NCI-H1436 treated with DMSO at 0.1 percent for 48 hours (cell line): ENCODE measurements at regions not wholly inside any gene's neighbourhood (a gene's known extent, or its start where the extent isn't known, plus 50 kb on each side); places are given as distances from the start of the nearest gene placed in this dataset.

Experiments used
- DNase-seq: peaks from one replicate; lab custom pipeline; 2025; lab: John Stamatoyannopoulos, UW

DNA sequence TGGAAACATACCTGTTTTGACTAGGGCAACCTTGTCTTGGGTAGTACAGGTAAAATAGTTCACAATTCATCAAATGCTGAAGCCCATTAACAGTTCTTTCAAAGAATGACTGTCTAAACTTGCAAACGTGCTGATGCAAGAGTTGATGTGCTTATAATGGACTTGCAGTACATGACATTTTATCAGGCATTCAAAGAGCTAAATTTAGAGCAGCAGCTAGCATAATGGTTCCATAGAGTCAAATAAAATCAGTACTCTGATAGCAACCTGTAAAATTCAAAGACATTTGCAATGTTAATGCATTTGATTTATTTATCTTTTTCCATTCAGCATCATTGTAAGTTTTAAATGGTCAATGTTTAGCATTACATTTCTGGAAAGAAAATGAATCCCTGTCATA is 979.7 kb upstream of the SLC10A2 start:
- DNase-seq, result no peak

DNA sequence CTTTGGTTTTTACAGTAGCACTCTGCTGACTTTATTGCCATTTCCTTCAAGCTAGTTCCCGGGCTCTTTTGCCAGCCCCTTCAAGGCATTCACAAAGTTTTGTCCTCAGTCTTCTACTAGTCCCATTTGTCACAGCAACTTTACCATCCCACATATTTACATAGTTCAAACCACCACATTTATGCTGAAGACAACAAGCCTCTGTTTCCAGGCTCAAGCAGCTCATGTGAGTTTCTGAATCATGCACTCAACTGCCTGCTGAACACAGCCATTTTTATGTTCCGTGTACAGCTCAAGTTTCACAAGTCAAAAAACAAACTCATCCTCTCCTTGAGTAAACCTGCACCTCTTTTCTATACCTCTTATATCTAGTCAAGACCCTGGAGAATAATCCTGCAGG is 977.0 kb upstream of the SLC10A2 start:
- DNase-seq, result no peak

DNA sequence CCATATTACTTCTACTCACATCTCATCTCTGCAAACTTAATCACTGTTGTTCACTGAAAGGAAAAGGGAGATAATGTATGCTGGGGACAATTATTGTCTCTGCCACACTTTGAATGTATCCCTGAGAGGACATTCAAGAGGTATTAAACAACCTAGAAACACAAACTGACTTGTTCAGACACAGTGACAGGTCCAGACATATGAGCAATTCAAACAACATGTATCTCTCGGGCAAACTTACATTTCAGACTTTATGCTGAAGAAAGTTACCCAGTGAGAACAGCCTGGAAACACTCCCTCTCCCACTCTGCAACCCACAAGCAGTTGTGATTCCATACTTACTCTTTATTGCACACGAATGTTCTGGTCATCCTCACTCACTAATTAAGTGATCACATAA is 968.7 kb upstream of the SLC10A2 start:
- no peak for DNase-seq

DNA sequence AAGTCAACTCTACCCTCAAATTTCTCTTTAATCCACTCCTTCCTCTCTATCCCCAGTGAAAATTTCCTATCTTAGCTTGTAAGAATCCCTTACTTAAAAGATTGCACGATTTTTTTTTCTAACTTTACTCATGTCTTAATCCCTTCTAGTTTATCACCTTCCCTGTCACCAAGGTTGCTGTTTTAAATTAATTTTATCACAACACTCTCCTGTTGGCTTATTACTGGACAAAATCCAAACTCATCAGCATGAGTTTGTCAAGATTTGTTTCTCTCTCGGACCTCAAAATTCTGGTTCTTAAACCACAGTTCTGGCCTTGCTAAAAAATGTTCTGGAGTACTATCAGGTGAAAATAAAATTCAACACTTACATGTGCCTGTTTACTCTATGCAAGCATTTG is 959.1 kb upstream of the SLC10A2 start:
- no peak for DNase-seq

DNA sequence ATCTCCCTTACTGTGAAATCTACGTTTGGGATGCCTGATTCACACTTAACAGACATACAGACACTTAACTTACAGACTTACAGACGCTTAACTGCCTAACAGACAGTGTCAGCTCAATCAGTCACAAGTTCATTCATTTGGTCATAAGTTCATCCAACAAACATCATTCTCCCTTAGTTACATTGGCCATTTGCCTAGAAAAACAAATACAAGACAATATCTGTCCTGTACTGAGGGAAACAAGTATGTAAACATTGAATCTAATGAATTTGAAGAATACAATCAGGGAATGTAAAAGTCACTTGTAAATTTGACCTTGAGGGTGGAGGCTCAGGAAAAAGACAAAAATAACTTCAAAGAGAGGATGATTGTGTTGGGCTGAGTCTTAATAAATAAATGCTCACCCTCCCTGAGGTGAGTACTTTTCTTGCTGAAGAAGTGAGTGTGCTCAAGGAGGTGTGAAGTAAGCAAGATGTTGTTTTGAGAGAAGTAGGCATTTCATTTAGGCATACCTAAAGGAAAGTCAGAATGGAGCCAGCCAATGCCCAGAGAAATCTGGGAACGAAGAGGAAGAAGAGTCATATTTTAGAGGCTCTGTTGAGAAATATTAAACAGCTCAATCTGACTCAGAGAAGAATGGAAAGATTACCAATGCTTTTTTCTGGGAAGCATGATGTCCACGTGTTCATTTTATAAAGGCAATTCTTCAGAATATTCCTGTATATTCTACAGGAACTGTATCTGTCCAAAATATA is 958.4 kb upstream of the SLC10A2 start:
- DNase-seq, result no peak

DNA sequence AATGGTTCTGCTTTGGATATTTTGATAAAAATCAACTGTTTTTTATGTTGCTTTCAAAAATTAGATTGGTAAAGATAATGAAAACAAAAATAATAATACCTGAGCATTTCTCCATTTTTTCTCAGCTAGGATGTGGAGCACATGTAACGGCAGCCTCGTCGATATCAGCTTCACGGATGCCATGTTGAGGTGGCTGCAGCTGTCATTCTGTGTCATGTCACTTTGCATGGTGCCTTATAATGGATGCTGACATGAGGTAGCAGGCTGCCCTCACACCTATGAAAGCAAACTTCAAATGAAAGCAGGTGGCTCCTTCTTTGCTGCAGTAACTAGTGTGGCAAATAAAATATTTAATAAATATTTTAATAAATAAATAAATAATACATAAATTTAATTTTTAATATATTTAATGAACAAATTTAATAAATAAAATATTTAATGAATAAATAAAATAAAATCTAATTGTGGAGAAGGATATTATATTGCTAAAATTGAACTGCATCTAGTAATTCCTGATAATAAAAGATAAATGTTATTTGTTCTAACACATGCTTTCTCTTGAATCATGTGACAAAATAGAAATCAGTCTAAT is 955.7 kb upstream of the SLC10A2 start:
- no peak for DNase-seq

DNA sequence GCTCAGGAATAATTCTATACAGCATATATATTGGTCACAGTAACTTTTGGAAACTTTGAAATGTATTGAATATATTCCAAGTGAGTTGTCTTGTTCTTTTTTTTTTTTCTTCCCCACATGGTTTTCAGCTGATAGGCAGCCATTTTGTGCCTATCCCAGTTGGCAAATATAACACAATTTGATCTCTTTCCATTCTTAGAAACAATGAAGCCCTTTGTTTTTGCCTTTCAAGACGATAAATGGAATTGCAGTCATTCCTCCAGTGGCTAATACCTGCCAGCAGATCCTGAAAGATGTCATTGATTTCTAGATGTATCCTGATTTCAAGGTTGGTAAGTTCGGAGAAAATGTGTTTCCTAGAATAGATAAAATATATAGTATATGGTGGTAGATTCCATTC is 951.1 kb upstream of the SLC10A2 start:
- DNase-seq, result no peak

DNA sequence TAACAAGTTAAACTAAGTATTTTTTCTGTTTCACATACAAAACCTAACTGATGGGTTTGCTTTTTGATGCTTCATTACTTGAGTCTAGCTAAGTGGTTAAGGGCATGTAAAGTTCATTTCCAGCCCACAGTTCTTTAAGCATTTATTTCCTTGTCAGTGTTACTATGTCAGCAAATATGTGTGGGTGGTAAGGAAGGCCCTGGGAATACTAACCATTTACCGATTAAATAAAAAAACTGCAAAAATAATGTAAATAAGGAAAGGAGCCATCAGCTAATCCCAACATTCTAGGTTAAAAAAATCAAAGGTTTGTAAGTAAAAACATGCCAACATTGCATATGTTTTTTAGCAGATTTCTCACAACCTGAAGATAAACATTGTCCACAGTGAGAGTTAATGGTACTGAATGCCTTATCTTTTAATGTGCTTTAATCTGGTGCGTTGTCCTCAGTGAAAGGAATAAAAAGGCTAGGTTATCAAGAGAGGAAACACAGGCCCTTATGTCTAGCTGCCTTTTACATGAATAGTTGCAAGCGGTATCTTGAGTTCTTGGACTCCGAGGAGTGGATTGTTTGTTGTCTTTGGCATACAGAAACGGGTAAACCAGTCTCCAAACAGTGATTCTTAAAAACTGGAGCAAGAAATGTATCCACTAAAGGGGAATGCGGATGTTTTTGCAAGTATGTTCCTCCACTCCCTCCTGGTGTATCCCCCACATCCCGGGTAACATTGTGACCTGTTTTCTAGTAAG is 949.6 kb upstream of the SLC10A2 start:
- DNase-seq, result no peak

DNA sequence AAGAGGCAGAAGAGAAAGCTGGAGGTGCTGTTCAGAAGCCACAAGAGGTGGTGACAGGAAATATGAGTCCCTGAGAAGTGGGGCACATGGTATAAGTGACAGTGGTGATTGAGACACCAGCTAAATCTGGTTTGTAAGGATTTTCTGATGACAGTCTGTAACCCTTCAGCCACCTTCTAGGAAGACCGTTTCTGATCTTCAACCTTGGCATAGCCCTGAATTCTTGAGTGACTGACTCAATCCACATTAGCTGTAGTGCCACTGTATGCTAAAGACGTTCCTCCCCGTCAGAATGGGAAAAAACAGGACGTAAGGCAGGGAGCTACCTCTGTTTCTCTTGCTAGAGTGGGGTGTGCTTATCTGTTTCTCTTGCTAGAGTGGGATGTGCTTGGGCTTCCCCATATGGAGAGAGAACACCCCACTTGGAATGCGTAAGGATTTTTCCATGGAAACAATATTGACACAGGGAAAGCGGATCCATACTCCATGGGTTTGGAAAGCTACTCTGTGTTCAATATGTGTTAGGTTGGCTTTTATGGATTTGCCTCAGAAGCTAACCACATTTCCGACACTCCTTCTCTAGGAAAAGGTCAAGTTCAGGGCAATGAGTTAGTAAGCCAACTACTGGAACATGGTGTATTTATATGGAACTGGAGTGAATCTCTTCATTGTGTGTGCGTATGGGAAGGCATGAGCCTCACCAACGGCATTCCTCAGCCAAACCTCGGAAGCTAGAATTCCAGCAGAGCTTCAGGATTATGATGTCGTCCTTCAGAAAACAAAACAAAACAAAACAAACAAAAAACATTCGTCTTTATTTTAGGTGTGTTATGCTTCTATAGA is 948.8 kb upstream of the SLC10A2 start:
- DNase-seq, result no peak

DNA sequence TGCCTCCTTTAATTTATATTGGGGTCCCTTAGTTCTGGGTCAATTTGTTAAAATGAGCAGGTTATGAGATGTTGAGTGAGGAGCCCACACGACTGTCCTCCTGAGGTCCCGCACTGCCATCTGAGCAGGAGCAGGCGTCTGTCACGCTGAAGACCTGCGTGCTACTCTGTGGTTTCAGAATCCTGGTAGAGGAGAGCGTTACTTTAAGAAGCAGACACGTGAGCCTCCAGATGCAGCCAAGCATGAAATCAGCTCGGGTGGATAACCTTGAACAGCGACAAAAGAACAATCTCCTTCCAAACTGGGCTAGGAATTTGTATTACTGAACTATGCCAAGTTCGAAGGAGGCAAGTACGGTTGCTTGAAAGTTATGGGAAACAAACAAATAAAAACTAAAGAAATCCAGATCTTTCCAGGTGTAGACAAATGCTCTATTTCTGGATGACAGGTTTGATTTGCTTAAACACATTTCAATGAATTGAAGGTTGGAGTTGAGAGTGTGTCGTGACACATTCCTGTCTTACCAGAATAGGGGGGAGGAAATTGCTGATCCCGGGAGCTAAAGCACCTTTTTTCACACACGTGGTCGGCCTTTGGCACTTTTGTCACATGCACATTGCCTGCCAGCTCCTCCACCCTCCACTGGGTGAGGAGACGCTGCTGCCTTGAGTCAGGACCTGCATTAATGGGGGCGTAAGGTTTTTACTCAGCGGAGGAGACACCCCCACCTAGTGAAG is 945.5 kb upstream of the SLC10A2 start:
- DNase-seq, result no peak

DNA sequence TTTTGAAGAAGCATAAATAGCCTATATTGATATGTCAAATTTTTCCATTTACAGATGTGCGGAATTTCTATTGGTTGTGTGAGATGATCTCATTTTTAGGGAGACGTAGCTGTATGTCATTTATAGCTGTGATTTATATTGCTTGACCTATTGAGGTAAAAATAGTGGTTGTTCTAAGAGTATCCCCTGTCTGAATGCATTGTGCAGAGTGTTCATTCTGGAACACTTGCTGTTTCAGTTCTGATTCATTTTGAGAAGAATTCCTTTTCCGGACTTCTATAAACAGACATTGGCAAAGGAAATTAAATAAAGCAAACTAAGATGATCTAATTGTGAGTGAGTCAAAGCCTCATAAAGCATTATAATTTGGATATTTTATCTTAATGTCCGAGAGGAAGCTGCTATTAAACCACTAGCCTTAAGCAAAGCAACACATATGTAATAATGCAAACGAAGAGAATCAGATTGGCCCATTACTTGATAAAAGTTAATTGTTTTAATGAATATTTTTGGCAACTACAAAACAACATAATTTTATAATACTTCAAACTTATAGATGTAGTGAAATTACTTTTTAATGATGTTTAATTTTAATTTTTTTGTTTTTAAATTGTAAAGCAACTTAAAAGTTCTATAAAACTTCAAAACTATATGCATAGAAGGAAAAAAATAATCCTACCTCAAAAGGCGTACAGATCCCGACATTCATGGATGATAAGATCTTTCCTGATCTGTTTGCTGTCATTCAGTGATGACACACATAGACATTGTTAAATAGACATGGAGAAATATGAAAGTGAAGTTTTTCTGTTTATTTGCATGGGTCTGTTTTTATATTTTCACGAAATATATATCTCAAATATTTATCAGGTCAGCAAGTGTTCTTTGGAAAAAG is 942.6 kb upstream of the SLC10A2 start:
- no peak for DNase-seq

DNA sequence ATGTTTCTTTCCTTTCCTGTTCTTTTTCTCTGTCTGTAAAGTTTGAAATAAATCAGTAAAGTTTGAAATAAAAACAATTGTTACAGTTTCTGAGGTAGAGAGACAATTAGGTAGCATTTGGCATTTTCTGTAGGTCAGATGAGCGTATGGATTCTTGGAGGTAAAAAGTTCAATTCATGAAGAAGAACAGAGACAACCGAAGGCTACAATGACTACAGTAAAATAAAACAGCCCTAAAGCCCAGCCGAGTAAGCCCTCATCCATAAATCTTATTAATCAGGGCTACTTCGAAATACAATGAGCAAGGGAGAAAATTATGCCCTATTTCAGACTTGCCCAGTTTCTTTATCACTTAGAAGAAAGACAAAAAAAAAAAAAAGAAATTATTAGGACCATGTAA is 941.9 kb upstream of the SLC10A2 start:
- no peak for DNase-seq

DNA sequence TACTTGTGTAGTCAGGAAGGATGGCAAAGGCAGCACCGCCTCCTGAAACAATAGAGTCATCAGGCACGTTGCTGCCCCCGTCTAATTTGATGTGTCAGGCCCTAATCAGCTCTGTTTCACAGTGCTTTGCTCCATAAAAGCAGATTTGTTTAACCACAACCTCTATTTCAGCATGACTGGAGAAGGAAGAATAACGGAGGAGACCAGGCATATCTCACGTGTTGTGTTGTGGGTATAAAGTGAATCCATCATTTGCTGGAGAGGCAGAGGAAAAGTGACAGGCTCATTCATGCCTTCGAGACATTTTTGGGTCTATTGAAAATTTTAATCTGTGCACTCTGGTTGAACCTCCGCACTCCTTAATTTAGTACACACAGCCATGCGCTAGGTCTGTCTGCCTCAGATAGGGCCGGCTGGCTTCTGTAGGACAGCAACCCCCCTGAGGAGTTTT is 940.4 kb upstream of the SLC10A2 start:
- no peak for DNase-seq

DNA sequence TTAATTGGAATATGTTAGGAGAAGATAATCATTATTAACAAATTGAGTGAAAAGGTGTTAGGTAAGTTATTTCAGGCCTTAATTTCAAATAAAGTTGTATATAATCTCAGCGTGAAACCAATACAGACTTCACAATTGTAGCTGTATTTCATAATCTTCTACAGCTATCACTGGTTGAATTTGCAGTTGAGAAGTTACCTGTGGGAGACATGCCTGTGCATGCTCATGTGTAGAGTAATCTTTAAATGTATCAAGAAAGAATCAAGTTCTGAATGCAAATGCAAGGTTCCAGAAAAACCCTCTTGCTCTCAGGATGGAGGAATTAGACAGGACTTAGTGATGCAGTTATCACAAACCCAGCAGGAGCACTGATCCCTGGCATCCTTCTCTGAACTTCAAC is 938.4 kb upstream of the SLC10A2 start:
- no peak for DNase-seq

DNA sequence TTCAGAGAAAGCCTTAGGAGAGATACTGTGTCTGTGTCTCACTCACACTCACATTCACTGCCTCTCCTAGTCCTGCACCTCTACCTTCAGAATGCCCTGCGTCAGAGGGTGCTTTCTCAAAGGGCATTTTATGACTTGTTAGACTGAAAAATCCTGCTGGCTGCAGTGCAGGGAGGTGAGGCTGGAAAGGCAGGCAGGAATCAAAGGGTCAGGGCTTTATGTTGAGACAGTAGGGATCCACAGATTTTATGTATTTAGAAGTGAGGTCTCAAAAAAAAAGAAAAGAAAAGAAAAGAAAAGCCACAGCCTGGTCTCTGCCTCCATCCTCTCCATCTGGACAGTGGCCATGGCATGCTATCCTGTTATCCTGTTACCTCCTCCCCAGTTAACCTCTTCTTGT is 936.0 kb upstream of the SLC10A2 start:
- no peak for DNase-seq

DNA sequence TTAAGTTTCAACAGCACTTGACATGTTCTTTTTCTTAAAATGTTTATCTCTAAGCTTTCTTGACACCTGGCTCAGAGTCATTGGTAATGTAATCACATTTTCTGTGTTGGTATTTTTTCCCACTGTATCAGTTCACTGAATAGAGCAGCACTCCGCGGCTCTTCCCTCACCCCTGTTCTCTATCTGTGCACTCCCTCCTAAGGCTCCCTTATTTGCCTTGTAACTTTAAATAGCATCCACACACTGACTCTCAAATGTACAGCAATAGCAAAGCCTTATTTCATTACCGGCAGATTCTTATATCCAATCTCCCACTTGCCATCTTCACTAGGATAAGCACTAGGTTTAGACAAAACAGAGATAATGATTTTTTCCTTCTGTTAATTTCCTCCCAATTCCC is 935.5 kb upstream of the SLC10A2 start:
- no peak for DNase-seq

DNA sequence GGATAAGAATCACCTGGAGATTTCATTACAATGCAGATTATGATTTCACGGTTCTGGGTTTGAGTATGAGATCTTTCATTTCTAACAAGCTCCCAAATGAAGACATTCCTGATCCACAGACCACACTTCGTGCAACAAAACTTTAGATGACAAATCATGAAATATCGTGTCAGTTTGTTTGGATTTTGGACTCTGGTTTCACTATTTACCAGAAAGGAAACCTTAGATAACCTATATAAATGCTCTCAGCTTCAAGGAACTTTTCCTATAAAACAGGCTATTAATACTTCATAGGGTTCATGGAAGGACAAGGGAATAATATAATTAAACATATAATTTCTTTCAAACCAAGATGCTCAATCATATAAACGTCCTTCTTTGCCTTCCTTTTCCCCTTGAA is 930.5 kb upstream of the SLC10A2 start:
- DNase-seq, result no peak

DNA sequence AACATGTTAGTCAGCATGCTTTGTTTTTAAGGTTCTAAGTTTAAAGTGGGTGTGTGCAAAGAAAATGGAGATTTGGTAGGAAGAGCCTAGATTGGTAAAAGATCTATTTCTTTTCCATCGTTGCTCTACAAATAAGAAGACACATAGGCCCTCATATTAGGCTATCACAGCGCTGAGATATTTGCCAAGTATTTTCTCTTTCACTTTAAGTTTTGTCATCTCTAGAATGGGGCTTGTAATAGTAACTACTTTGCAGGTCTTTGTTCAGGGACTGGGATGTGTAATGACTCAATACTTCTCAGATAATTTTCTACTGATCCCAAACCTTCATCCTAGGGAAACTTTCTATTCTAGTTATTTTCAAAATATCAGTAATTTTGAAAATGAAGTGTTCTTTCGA is 917.7 kb upstream of the SLC10A2 start:
- DNase-seq, result no peak

DNA sequence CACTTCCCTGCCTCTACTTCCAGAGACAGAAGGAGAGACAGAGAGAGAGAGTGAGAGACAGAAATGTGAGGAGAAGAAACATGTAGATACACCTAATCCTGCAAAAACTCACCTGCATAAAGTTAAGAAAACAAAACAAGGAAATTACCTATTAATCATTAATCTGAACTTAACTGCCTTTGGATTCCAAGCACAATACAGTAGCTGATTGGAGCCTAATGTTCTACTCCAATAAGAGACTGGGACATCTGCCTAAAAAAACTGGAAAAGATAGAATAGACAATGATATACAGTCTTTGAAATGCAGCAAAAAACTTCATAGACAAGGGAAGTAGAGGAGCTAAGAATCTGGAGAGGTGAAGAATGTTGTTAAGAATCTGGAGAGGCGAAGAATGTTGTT is 910.2 kb upstream of the SLC10A2 start:
- DNase-seq, result no peak

DNA sequence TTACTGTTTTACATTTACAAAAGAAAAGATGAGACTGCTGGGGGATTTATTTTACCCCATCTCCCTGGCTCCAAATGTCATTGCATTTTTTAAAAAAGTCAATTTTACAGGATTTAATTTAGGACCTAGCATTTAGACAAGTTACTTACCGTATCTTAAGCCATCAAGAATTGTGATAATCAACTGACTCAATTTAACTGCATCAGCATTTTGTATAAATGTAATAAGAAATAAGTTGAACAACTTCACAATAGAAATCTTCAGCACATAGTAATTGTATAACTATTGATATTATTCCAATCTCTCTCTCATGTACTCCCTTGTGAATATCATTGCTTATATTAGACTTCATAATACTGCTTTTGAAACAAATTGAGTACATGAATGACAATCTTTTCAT is 907.5 kb upstream of the SLC10A2 start:
- DNase-seq, result no peak
